Astrocyte (in vitro differentiated cells and primary cell): ENCODE measurements at regions not wholly inside any gene's neighbourhood (a gene's known extent, or its start where the extent isn't known, plus 50 kb on each side); places are given as distances from the start of the nearest gene placed in this dataset.

Source experiments
- EZH2 ChIP-seq: IDR thresholded peaks from 2 replicates; pipeline ENCODE4 v1.6.1; 2012; ENCODE audit warnings: mild to moderate bottlenecking, low read length, inconsistent platforms; ENCODE audit not compliant: insufficient read depth
- TF ChIP-seq, protein P1 (sequence below): IDR thresholded peaks from 2 replicates; pipeline ENCODE4 v1.5.1; 2011; ENCODE audit warnings: low read depth, mild to moderate bottlenecking, inconsistent platforms, low read length, moderate library complexity; ENCODE audit not compliant: insufficient read depth

- TF ChIP-seq, protein P1, sequence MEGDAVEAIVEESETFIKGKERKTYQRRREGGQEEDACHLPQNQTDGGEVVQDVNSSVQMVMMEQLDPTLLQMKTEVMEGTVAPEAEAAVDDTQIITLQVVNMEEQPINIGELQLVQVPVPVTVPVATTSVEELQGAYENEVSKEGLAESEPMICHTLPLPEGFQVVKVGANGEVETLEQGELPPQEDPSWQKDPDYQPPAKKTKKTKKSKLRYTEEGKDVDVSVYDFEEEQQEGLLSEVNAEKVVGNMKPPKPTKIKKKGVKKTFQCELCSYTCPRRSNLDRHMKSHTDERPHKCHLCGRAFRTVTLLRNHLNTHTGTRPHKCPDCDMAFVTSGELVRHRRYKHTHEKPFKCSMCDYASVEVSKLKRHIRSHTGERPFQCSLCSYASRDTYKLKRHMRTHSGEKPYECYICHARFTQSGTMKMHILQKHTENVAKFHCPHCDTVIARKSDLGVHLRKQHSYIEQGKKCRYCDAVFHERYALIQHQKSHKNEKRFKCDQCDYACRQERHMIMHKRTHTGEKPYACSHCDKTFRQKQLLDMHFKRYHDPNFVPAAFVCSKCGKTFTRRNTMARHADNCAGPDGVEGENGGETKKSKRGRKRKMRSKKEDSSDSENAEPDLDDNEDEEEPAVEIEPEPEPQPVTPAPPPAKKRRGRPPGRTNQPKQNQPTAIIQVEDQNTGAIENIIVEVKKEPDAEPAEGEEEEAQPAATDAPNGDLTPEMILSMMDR, result no peak
- TF ChIP-seq EZH2, result no peak
Measured at GRCh38 chr12:105935981-105936380, 202.8 kb downstream of the NUAK1 start.
